Loucy (cell line): ENCODE measurements at regions not wholly inside any gene's neighbourhood (a gene's known extent, or its start where the extent isn't known, plus 50 kb on each side); places are given as distances from the start of the nearest gene placed in this dataset.
A peak's percentile ranks its signal among the peaks of the same experiment; 100 is the strongest.

ENCODE experiments used
- H2AFZ ChIP-seq: fragments of 200-600 bp; sonication (generic); 2 replicates; pipeline ENCODE4 v1.6.0; 2016; ENCODE audit warnings: antibody characterized with exemption, mild to moderate bottlenecking, low read length, moderate library complexity
- H3F3A ChIP-seq: fragments of 200-600 bp; 2 replicates; pipeline ENCODE4 v1.6.0; 2016; ENCODE audit warnings: antibody characterized with exemption, low read depth, mild to moderate bottlenecking
- H3K27me3 ChIP-seq: fragments of 200-600 bp; sonication (generic); 2 replicates; pipeline ENCODE4 v1.6.1; 2014; ENCODE audit warnings: low read length, mild to moderate bottlenecking; ENCODE audit not compliant: insufficient read depth, poor library complexity, severe bottlenecking
- H3K36me3 ChIP-seq: fragments of 200-600 bp; sonication (generic); 2 replicates; pipeline ENCODE4 v1.6.1; 2016; ENCODE audit warnings: low read length; ENCODE audit not compliant: insufficient read depth
- H3K4me1 ChIP-seq: fragments of 200-600 bp; sonication (generic); 2 replicates; pipeline ENCODE4 v1.5.1; 2014; ENCODE audit warnings: low read length, mild to moderate bottlenecking; ENCODE audit not compliant: insufficient read depth, poor library complexity, severe bottlenecking
- H3K4me2 ChIP-seq: fragments of 200-600 bp; sonication (generic); 2 replicates; pipeline ENCODE4 v1.6.0; 2014; ENCODE audit warnings: antibody characterized with exemption, low read length, low read depth, mild to moderate bottlenecking; ENCODE audit not compliant: poor library complexity, severe bottlenecking
- H3K4me3 ChIP-seq: fragments of 200-600 bp; sonication (generic); 2 replicates; pipeline ENCODE4 v1.5.1; 2014; ENCODE audit warnings: low read length, mild to moderate bottlenecking, mixed read lengths; ENCODE audit not compliant: poor library complexity, severe bottlenecking
- H3K79me2 ChIP-seq: fragments of 200-600 bp; sonication (generic); 2 replicates; pipeline ENCODE4 v1.6.1; 2014; ENCODE audit warnings: low read length; ENCODE audit not compliant: insufficient read depth
- H3K9ac ChIP-seq: fragments of 200-600 bp; sonication (generic); 2 replicates; pipeline ENCODE4 v1.6.0; 2014; ENCODE audit warnings: mild to moderate bottlenecking, low read depth, low read length, moderate library complexity; ENCODE audit not compliant: poor library complexity, severe bottlenecking
- H3K9me2 ChIP-seq: fragments of 200-600 bp; sonication (generic); replicated peaks from 2 replicates; pipeline ENCODE4 v1.6.1; 2016; ENCODE audit warnings: low read depth, low read length, mixed read lengths
- H3K9me3 ChIP-seq: fragments of 200-600 bp; sonication (generic); 2 replicates; pipeline ENCODE4 v1.6.1; 2014; ENCODE audit warnings: mild to moderate bottlenecking, antibody characterized with exemption, low read length, low read depth; ENCODE audit not compliant: insufficient read depth
- H4K20me1 ChIP-seq: fragments of 200-600 bp; sonication (generic); 2 replicates; pipeline ENCODE4 v1.6.0; 2014; ENCODE audit warnings: antibody characterized with exemption, low read length, mild to moderate bottlenecking; ENCODE audit not compliant: insufficient read depth, poor library complexity, severe bottlenecking
- CTCF ChIP-seq: fragments of 200-600 bp; sonication (generic); conservative IDR thresholded peaks from 2 replicates; pipeline ENCODE4 v1.5.1; 2014; ENCODE audit warnings: mild to moderate bottlenecking, antibody characterized with exemption, low read length
- EZH2phosphoT487 ChIP-seq: fragments of 200-600 bp; IDR thresholded peaks from 2 replicates; pipeline ENCODE4 v1.6.1; 2018; ENCODE audit warnings: antibody characterized with exemption, mild to moderate bottlenecking, moderate library complexity, borderline replicate concordance

- no peaks in the 10 kb centered on the region for H4K20me1 ChIP-seq
- no peaks in the 10 kb centered on the region for H3K79me2 ChIP-seq
- no peak overlapping the region for H3K4me2 ChIP-seq
- TF ChIP-seq EZH2phosphoT487: no peak
- no peak for TF ChIP-seq CTCF
- no peaks in the 10 kb centered on the region for H3K9me3 ChIP-seq
- no peaks in the 10 kb centered on the region for H3K9me2 ChIP-seq
- no peak overlapping the region for H3K9ac ChIP-seq
- no peaks in the 10 kb centered on the region for H3K27me3 ChIP-seq
- no peaks in the 10 kb centered on the region for H3K36me3 ChIP-seq
- no peak overlapping the region for H2AFZ ChIP-seq
- peaks cover 21% of the 10 kb centered on the region for H3K4me1 ChIP-seq
- no peak overlapping the region for H3K4me3 ChIP-seq
- no peaks in the 10 kb centered on the region for H3F3A ChIP-seq
Measured at GRCh38 chr6:11430036-11430435, 107.5 kb upstream of the TMEM170B start.

- Histone ChIP-seq H3F3A (no peaks in the 10 kb centered on the region), H3K9me3 (no peaks in the 10 kb centered on the region), H2AFZ (no peak overlapping the region), H3K36me3 (no peaks in the 10 kb centered on the region), H3K27me3 (no peaks in the 10 kb centered on the region), H3K4me3 (no peak overlapping the region), H4K20me1 (no peaks in the 10 kb centered on the region), H3K79me2 (no peaks in the 10 kb centered on the region), H3K9me2 (no peaks in the 10 kb centered on the region), H3K4me2 (peak overlapping the region; percentile 11), H3K4me1 (peaks cover 21% of the 10 kb centered on the region), H3K9ac (no peak overlapping the region)
- TF ChIP-seq EZH2phosphoT487: no peak
- no peak for TF ChIP-seq CTCF
Measured at GRCh38 chr6:11429577-11429976, 108.0 kb upstream of the TMEM170B start.

GRCh38 chr6:11428895-11429294 lies 108.7 kb upstream of the TMEM170B start:
- H3K36me3 ChIP-seq: no peaks in the 10 kb centered on the region
- no peaks in the 10 kb centered on the region for H3K9me3 ChIP-seq
- no peak overlapping the region for H3K4me3 ChIP-seq
- peak overlapping the region; percentile 61; the same call in 1 of the 2 replicates for H2AFZ ChIP-seq
- H4K20me1 ChIP-seq: no peaks in the 10 kb centered on the region
- H3K9me2 ChIP-seq: no peaks in the 10 kb centered on the region
- TF ChIP-seq EZH2phosphoT487: no peak
- no peak for TF ChIP-seq CTCF
- H3K79me2 ChIP-seq: no peaks in the 10 kb centered on the region
- H3K27me3 ChIP-seq: no peaks in the 10 kb centered on the region
- H3K4me1 ChIP-seq: peaks cover 21% of the 10 kb centered on the region
- no peaks in the 10 kb centered on the region for H3F3A ChIP-seq
- peak overlapping the region; percentile 11 for H3K4me2 ChIP-seq
- H3K9ac ChIP-seq: no peak overlapping the region
